Smooth muscle cell (in vitro differentiated cells): ENCODE measurements at regions not wholly inside any gene's neighbourhood (a gene's known extent, or its start where the extent isn't known, plus 50 kb on each side); places are given as distances from the start of the nearest gene placed in this dataset.
A peak's percentile ranks its signal among the peaks of the same experiment; 100 is the strongest.

Experiments used
- DNase-seq: peaks from one replicate; lab custom pipeline; 2025; ENCODE audit not compliant: unreplicated experiment; lab: John Stamatoyannopoulos, UW
- H2AFZ ChIP-seq: fragments of 200-600 bp; sonication (generic); 2 replicates; pipeline ENCODE4 v1.6.0; 2016; ENCODE audit warnings: antibody characterized with exemption, low read depth, mild to moderate bottlenecking
- H3F3A ChIP-seq: fragments of 200-600 bp; sonication (generic); 2 replicates; pipeline ENCODE4 v1.6.0; 2017; ENCODE audit warnings: antibody characterized with exemption, low read depth
- H3K27ac ChIP-seq: fragments of 200-600 bp; sonication (generic); 2 replicates; pipeline ENCODE4 v1.5.1; 2016; ENCODE audit warnings: low read depth, mild to moderate bottlenecking
- H3K27me3 ChIP-seq: fragments of 200-600 bp; sonication (generic); 2 replicates; pipeline ENCODE4 v1.6.1; 2016; ENCODE audit warnings: low read depth, mild to moderate bottlenecking
- H3K36me3 ChIP-seq: fragments of 200-600 bp; sonication (generic); 2 replicates; pipeline ENCODE4 v1.5.1; 2016; ENCODE audit warnings: low read depth
- H3K4me1 ChIP-seq: fragments of 200-600 bp; sonication (generic); 2 replicates; pipeline ENCODE4 v1.5.1; 2016; ENCODE audit warnings: low read depth
- H3K4me2 ChIP-seq: fragments of 200-600 bp; sonication (generic); 2 replicates; pipeline ENCODE4 v1.6.0; 2016; ENCODE audit warnings: mild to moderate bottlenecking
- H3K4me3 ChIP-seq: fragments of 200-600 bp; sonication (generic); 2 replicates; pipeline ENCODE4 v1.5.1; 2016; ENCODE audit warnings: mild to moderate bottlenecking
- H3K79me2 ChIP-seq: fragments of 200-600 bp; sonication (generic); 2 replicates; pipeline ENCODE4 v1.6.0; 2016; ENCODE audit warnings: low read depth, mild to moderate bottlenecking
- H3K9ac ChIP-seq: fragments of 200-600 bp; sonication (generic); 2 replicates; pipeline ENCODE4 v1.6.0; 2016; ENCODE audit warnings: low read depth
- H3K9me3 ChIP-seq: fragments of 200-600 bp; sonication (generic); replicated peaks from 2 replicates; pipeline ENCODE4 v1.5.1; 2016; ENCODE audit warnings: low read depth
- H4K20me1 ChIP-seq: fragments of 200-600 bp; sonication (generic); 2 replicates; pipeline ENCODE4 v1.6.0; 2016; ENCODE audit warnings: low read depth
- CTCF ChIP-seq: fragments of 200-600 bp; sonication (generic); IDR thresholded peaks from 2 replicates; pipeline ENCODE4 v1.5.1; 2017; ENCODE audit warnings: borderline replicate concordance, mild to moderate bottlenecking, antibody characterized with exemption; ENCODE audit not compliant: insufficient read depth, poor library complexity, severe bottlenecking
- WGBS: methylation state at CpG from one replicate; pipeline ENCODE4 v1.1.7; 2016; ENCODE audit warnings: low lambda C conversion rate; 5-methylcytosine and 5-hydroxymethylcytosine counted together

- Histone ChIP-seq H2AFZ (no peak overlapping the region), H3F3A (no peaks in the 10 kb centered on the region), H4K20me1 (no peaks in the 10 kb centered on the region), H3K9me3 (no peaks in the 10 kb centered on the region), H3K79me2 (no peaks in the 10 kb centered on the region), H3K4me2 (peak overlapping the region; percentile 62), H3K9ac (peak overlapping the region; percentile 32), H3K27me3 (no peaks in the 10 kb centered on the region), H3K36me3 (no peaks in the 10 kb centered on the region), H3K4me1 (peaks cover 4% of the 10 kb centered on the region), H3K27ac (peak overlapping the region; percentile 91), H3K4me3 (no peak overlapping the region)
- TF ChIP-seq CTCF = no peak
- 4% methylated on average over 2 of the region's 2 CpGs for WGBS
- DNase-seq = no peak
Observed at GRCh38 chr3:109927161-109927560, 589.8 kb upstream of the DPPA4 start.

GRCh38 chr3:109927726-109928125 lies 590.4 kb upstream of the DPPA4 start:
- Histone ChIP-seq H3K4me3 (no peak overlapping the region), H3K9me3 (no peaks in the 10 kb centered on the region), H3K9ac (peak overlapping the region; percentile 32), H3K4me2 (peak overlapping the region; percentile 62), H3K27ac (peak overlapping the region; percentile 91), H3K36me3 (no peaks in the 10 kb centered on the region), H2AFZ (no peak overlapping the region), H3K79me2 (no peaks in the 10 kb centered on the region), H3F3A (no peaks in the 10 kb centered on the region), H3K27me3 (no peaks in the 10 kb centered on the region), H4K20me1 (no peaks in the 10 kb centered on the region), H3K4me1 (peaks cover 4% of the 10 kb centered on the region)
- DNase-seq = no peak
- TF ChIP-seq CTCF = no peak

- Histone ChIP-seq H3K9ac (no peak overlapping the region), H3K9me3 (no peaks in the 10 kb centered on the region), H3K4me3 (no peak overlapping the region), H3K4me1 (peaks cover 4% of the 10 kb centered on the region), H3K36me3 (no peaks in the 10 kb centered on the region), H3K79me2 (no peaks in the 10 kb centered on the region), H3F3A (no peaks in the 10 kb centered on the region), H2AFZ (no peak overlapping the region), H3K27ac (no peak overlapping the region), H3K27me3 (no peaks in the 10 kb centered on the region), H4K20me1 (no peaks in the 10 kb centered on the region), H3K4me2 (no peak overlapping the region)
- no peak for DNase-seq
- WGBS = 93% methylated on average over 3 of the region's 3 CpGs
- no peak for TF ChIP-seq CTCF
Observed at GRCh38 chr3:109930582-109930981, 593.2 kb upstream of the DPPA4 start.

- Histone ChIP-seq H3K4me1 (no peaks in the 10 kb centered on the region), H3K36me3 (no peaks in the 10 kb centered on the region), H2AFZ (no peak overlapping the region), H3K27me3 (no peaks in the 10 kb centered on the region), H3K79me2 (no peaks in the 10 kb centered on the region), H3F3A (no peaks in the 10 kb centered on the region), H3K9me3 (no peaks in the 10 kb centered on the region), H3K4me3 (no peak overlapping the region), H3K27ac (no peak overlapping the region), H3K9ac (no peak overlapping the region), H4K20me1 (no peaks in the 10 kb centered on the region), H3K4me2 (no peak overlapping the region)
- no peak for DNase-seq
- no peak for TF ChIP-seq CTCF
- WGBS = 96% methylated on average over 1 of the region's 1 CpG
Observed at GRCh38 chr3:109933576-109933975, 596.2 kb upstream of the DPPA4 start.
